ENCODE measurements at regions not wholly inside any gene's neighbourhood (a gene's known extent, or its start where the extent isn't known, plus 50 kb on each side); places are given as distances from the start of the nearest gene placed in this dataset.
"Not testable (repeated sequence)": the region's sequence is repeated elsewhere in the genome, so short reads cannot be mapped to it uniquely, and the experiment has no call there.

- not testable (repeated sequence) for H3K4me3 ChIP-seq (ENCODE audit: insufficient read depth, low read depth, low read length); DNase-seq; H3K36me3 ChIP-seq (replicated peaks; ENCODE audit: control insufficient read depth, insufficient read depth, low read length); H3K27me3 ChIP-seq (ENCODE audit: control insufficient read depth, insufficient read depth, low read length)
Measured at GRCh38 chr7:76117306-76117991, 69.5 kb downstream of the MDH2 start.

GRCh38 chr7:76118253-76119036, 70.5 kb downstream of the MDH2 start:
- H3K4me3 ChIP-seq (ENCODE audit: insufficient read depth, low read depth, low read length); H3K36me3 ChIP-seq (replicated peaks; ENCODE audit: control insufficient read depth, insufficient read depth, low read length); H3K27me3 ChIP-seq (ENCODE audit: control insufficient read depth, insufficient read depth, low read length); DNase-seq: not testable (repeated sequence)

GRCh38 chr7:76121044-76121443, 73.1 kb downstream of the MDH2 start:
- no peaks in the 10 kb centered on the region for H3K27me3 ChIP-seq (ENCODE audit: control insufficient read depth, insufficient read depth, low read length)
- no peak for DNase-seq
- H3K36me3 ChIP-seq (replicated peaks; ENCODE audit: control insufficient read depth, insufficient read depth, low read length) = no peaks in the 10 kb centered on the region
- H3K4me3 ChIP-seq (ENCODE audit: insufficient read depth, low read depth, low read length) = no peak overlapping the region

DNA sequence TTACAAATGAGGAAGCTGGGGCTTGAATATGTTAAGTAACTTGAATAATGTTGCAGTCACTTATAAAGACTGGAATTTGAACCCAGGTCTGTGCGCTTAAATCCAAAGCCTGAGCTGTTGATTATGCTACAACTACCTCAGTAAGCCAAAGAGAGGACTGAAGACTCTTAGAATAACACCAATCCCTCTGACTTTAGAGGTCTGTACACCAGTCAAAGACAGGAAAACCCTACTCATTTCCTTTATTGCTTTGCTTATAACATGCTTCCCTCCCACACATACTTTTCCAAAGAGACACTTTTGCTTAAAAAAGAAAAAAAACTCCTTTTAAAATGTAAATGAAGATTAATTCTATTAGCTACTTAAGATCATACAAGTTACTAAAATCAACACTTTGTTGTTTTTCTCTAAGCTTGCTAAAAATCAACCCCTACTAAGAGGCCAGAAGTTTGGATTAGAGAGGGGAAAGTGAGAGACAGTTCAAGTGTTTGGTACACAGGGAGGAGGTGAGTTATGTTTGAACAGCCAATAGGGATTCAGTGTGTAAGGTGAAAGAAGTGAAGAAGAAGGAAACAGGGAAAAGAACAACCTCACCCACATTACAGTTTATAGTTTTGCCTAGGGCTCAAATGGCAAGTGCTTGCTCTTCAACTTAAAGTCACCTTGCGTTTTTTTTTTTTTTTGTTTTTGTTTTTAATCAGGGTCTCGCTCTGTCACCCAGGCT, 74.8 kb downstream of the MDH2 start:
- no peak for DNase-seq
- Histone ChIP-seq H3K4me3 (ENCODE audit: insufficient read depth, low read depth, low read length) (no peak overlapping the region), H3K36me3 (replicated peaks; ENCODE audit: control insufficient read depth, insufficient read depth, low read length) (no peaks in the 10 kb centered on the region), H3K27me3 (ENCODE audit: control insufficient read depth, insufficient read depth, low read length) (no peaks in the 10 kb centered on the region)

GRCh38 chr7:76123316-76123715, 75.4 kb downstream of the MDH2 start:
- Histone ChIP-seq H3K27me3 (ENCODE audit: control insufficient read depth, insufficient read depth, low read length) (no peaks in the 10 kb centered on the region), H3K4me3 (ENCODE audit: insufficient read depth, low read depth, low read length) (no peak overlapping the region), H3K36me3 (replicated peaks; ENCODE audit: control insufficient read depth, insufficient read depth, low read length) (no peaks in the 10 kb centered on the region)
- no peak for DNase-seq

DNA sequence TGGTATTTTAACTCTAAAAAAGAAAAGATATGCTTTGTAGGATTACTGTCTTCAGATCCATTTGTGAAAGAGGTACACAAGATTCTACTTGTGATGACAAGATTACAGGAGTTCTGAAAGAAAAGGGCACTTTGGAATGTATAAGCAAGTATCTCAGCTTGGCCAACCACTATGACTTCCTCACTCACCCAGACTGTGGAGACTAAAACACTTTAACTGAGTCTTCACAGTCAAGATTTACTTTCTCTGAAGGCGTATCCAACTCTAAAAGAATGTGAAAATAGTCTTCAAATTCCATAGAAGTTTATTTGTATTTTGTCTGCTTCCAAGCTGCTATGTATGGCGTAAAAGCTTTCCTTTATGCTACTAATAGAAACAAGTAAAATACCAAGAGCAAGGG, 76.1 kb upstream of the SRRM3 start:
- no peak for DNase-seq
- H3K36me3 ChIP-seq (replicated peaks; ENCODE audit: control insufficient read depth, insufficient read depth, low read length) = no peaks in the 10 kb centered on the region; the same call in 1 of the 2 replicates
- H3K27me3 ChIP-seq (ENCODE audit: control insufficient read depth, insufficient read depth, low read length) = no peaks in the 10 kb centered on the region
- H3K4me3 ChIP-seq (ENCODE audit: insufficient read depth, low read depth, low read length) = no peak overlapping the region

DNA sequence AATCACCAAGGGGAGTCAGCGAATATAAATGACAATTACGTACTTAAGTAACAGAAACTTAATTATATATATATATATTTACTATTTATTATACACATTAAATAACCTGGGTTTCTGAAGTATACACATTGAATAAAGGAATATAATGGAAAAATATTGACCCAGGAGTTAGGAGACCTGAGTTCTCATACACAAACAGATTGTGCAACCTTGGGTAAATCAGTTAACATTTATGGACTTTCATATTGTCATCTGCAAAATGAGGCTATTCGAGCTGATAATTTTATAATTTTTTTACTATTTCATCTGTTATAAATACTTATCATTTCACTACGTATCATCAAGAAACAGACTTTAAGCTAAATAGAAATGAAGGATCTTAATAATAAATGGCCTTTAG, 75.1 kb upstream of the SRRM3 start:
- H3K27me3 ChIP-seq (ENCODE audit: control insufficient read depth, insufficient read depth, low read length) = no peaks in the 10 kb centered on the region
- no peak for DNase-seq
- H3K4me3 ChIP-seq (ENCODE audit: insufficient read depth, low read depth, low read length) = no peak overlapping the region
- no peaks in the 10 kb centered on the region; the same call in 1 of the 2 replicates for H3K36me3 ChIP-seq (replicated peaks; ENCODE audit: control insufficient read depth, insufficient read depth, low read length)

DNA sequence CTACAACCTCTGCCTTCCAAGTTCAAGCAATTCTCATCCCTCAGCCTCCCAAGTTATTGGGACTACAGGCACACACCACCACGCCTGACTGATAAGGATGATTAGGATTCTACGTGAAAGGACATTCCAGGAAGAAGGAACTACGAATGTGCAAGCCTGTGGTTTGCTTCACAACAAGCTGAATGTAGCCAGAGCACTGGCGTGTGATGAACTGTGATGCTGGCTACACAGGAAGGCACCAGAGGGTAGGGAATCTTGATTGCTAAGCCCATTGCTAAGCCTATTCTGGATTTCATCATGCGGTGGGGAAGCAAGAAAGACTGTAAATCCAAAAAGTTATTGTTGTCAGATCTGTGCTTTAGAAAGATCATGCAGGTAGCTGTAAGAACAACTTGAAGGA, 72.3 kb upstream of the SRRM3 start:
- no peak overlapping the region for H3K4me3 ChIP-seq (ENCODE audit: insufficient read depth, low read depth, low read length)
- DNase-seq = no peak
- H3K27me3 ChIP-seq (ENCODE audit: control insufficient read depth, insufficient read depth, low read length) = no peaks in the 10 kb centered on the region
- no peaks in the 10 kb centered on the region; the same call in 1 of the 2 replicates for H3K36me3 ChIP-seq (replicated peaks; ENCODE audit: control insufficient read depth, insufficient read depth, low read length)

DNA sequence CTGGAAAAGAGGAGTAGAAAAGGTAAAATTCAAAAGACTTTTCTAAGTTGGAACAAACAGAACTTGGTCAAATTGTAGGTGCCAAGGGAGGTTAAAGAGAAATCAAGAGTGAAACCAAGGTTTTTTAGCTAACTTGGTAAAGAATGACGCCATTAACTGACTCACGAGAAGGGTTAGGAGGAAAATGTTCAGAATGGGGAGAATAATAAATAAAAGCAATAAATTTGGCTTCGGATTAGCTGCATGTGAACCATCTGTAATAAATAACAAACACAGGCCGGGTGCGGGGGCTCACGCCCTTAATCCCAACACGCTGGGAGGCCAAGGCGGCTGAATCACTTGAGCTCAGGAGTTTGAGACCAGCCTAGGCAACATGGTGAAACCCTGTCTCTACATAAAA, 71.9 kb upstream of the SRRM3 start:
- DNase-seq = no peak
- Histone ChIP-seq H3K36me3 (replicated peaks; ENCODE audit: control insufficient read depth, insufficient read depth, low read length) (no peaks in the 10 kb centered on the region; the same call in 1 of the 2 replicates), H3K4me3 (ENCODE audit: insufficient read depth, low read depth, low read length) (no peak overlapping the region), H3K27me3 (ENCODE audit: control insufficient read depth, insufficient read depth, low read length) (no peaks in the 10 kb centered on the region)

DNA sequence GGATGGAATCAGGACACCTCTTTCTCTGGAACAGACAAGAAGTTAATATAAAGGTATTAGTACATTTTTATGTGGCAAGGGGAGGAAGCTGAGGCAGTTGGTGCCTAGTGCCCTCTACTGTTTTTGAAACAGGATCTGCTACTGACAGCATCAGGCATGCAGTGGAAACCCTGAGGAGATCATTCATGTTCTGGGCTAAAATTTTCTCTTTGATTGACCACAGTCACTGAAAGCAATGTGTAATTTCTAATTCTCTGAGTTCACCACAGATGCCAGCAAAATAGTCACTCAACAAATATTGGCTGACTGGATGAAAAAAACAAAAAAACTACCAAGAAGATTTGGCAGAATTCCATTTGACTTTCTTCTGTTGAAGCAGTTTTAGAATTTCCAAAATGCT, 71.0 kb upstream of the SRRM3 start:
- H3K36me3 ChIP-seq (replicated peaks; ENCODE audit: control insufficient read depth, insufficient read depth, low read length); H3K4me3 ChIP-seq (ENCODE audit: insufficient read depth, low read depth, low read length); H3K27me3 ChIP-seq (ENCODE audit: control insufficient read depth, insufficient read depth, low read length): not testable (repeated sequence)
- peak; percentile 15 for DNase-seq

DNA sequence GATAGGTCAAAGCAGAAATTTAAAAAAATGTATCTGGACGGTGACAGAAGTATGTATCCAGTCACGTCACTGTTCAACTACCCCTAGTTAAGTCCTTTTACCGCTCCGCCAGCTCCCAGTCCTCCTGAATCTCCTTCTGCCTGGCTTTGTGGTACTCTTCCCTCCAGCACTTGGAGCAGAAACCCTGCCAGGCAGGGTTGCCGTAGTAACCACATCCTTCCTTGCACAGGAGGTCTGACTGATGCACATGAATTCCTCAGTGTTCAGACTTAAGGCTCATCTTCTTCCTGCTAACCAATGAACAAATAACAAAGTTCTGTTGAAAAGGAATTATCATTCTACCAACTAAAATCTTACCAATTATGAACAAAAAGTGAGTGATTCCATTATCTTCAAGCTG, 69.8 kb upstream of the SRRM3 start:
- H3K4me3 ChIP-seq (ENCODE audit: insufficient read depth, low read depth, low read length); H3K36me3 ChIP-seq (replicated peaks; ENCODE audit: control insufficient read depth, insufficient read depth, low read length); DNase-seq; H3K27me3 ChIP-seq (ENCODE audit: control insufficient read depth, insufficient read depth, low read length): not testable (repeated sequence)

DNA sequence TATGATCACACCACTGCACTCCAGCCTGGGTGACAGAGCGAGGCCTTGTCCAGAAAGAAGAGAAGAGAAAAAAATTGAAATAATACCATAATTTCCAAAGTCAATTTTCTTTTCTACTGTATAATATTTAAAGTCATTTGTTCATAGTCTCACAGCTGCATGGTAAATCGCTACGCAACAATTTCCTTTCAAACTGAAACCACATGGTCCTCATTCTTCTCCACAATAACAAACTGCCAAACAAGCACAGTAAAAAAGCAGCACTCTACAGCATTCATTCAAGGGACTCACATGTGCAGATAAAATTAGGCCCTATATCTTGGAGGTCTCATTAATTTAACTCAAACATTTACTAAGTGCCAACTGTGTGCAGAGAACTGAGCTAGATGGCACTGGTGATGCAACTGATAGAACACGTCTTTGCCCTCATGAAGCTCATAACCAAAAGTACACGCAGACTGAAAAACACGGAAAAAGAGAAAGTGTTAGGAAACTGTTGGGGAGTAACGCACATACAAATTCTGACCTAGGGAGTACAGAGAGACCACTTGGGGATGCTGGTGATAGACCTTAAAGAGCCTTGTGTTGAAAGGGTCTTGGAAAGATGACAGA, 68.4 kb upstream of the SRRM3 start:
- Histone ChIP-seq H3K27me3 (ENCODE audit: control insufficient read depth, insufficient read depth, low read length) (no peaks in the 10 kb centered on the region), H3K36me3 (replicated peaks; ENCODE audit: control insufficient read depth, insufficient read depth, low read length) (no peaks in the 10 kb centered on the region; the same call in 1 of the 2 replicates), H3K4me3 (ENCODE audit: insufficient read depth, low read depth, low read length) (no peak overlapping the region)
- no peak for DNase-seq

GRCh38 chr7:76133839-76134238, 67.9 kb upstream of the SRRM3 start:
- Histone ChIP-seq H3K27me3 (ENCODE audit: control insufficient read depth, insufficient read depth, low read length) (no peaks in the 10 kb centered on the region), H3K36me3 (replicated peaks; ENCODE audit: control insufficient read depth, insufficient read depth, low read length) (no peaks in the 10 kb centered on the region; the same call in 1 of the 2 replicates), H3K4me3 (ENCODE audit: insufficient read depth, low read depth, low read length) (no peak overlapping the region)
- no peak for DNase-seq

- H3K27me3 ChIP-seq (ENCODE audit: control insufficient read depth, insufficient read depth, low read length); DNase-seq; H3K36me3 ChIP-seq (replicated peaks; ENCODE audit: control insufficient read depth, insufficient read depth, low read length); H3K4me3 ChIP-seq (ENCODE audit: insufficient read depth, low read depth, low read length): not testable (repeated sequence)
Measured at GRCh38 chr7:76135263-76135662, 66.4 kb upstream of the SRRM3 start.

Measured in H7 (cell line).